B cell (primary cell): ENCODE measurements at regions not wholly inside any gene's neighbourhood (a gene's known extent, or its start where the extent isn't known, plus 50 kb on each side); places are given as distances from the start of the nearest gene placed in this dataset.

Source experiments
- ATAC-seq: fragments of 200-7000 bp; cut with Tn5 transposase; one replicate; pipeline ENCODE4 v1.10.0; 2021; ENCODE audit warnings: low read depth, mild to moderate bottlenecking, moderate number of reproducible peaks, moderate library complexity
- CTCF ChIA-PET: fragments of 350-600 bp; sonication (Branson Sonifier 250); formaldehyde crosslinking; loops from one replicate; lab custom pipeline; 2021; ENCODE audit warnings: antibody characterized with exemption, inconsistent platforms; lab: Charles Lee
- POLR2A ChIA-PET: fragments of 350-600 bp; sonication (Branson Sonifier 250); formaldehyde crosslinking; loops from one replicate; lab custom pipeline; 2021; ENCODE audit warnings: antibody characterized with exemption; lab: Charles Lee
- DNase-seq: peaks from one replicate; pipeline ENCODE4 v3.0.0; 2013
- H2AFZ ChIP-seq: 2 replicates; pipeline ENCODE4 v1.6.1; 2012; ENCODE audit warnings: mild to moderate bottlenecking, low read depth, low read length; ENCODE audit not compliant: insufficient read depth, poor library complexity, severe bottlenecking
- H3K27ac ChIP-seq, 2 donors: 1 replicate in 1 of 2; 2 replicates in 1 of 2; pipeline ENCODE4 v1.5.1; 2012 to 2013; ENCODE audit warnings: low read length in 2 of 2, mild to moderate bottlenecking in 2 of 2, moderate library complexity in 1 of 2
- H3K27me3 ChIP-seq, 4 experiments: fragments of 200-600 bp in 1 of 4; sonication (generic) in 1 of 4; replicated peaks in 1 of 4; 1 replicate in 2 of 4; 2 replicates in 2 of 4; pipeline versions ENCODE4 v1.6.1 to v1.7.0; 2013 to 2016; ENCODE audit warnings: low read length in 3 of 4, mild to moderate bottlenecking in 2 of 4, mixed read lengths in 1 of 4, moderate library complexity in 1 of 4; ENCODE audit not compliant: insufficient read depth in 4 of 4, control insufficient read depth in 3 of 4; ENCODE audit errors: control extremely low read depth in 1 of 4
- H3K36me3 ChIP-seq, 2 experiments: replicated peaks in 1 of 2; 1 replicate in 1 of 2; 2 replicates in 1 of 2; pipeline versions ENCODE4 v1.6.1 to v1.7.1; 2013; ENCODE audit warnings: low read length in 1 of 2; ENCODE audit not compliant: insufficient read depth in 2 of 2, control insufficient read depth in 1 of 2; ENCODE audit errors: control extremely low read depth in 1 of 2, extremely low read depth in 1 of 2
- H3K4me1 ChIP-seq, 2 donors: fragments of 200-600 bp in 1 of 2; sonication (generic) in 1 of 2; 1 replicate in 1 of 2; 2 replicates in 1 of 2; pipeline versions ENCODE4 v1.5.1 to v1.6.1; 2013 to 2017; ENCODE audit warnings: low read length in 2 of 2; ENCODE audit not compliant: control insufficient read depth in 2 of 2, insufficient read depth in 2 of 2
- H3K4me2 ChIP-seq: replicated peaks from 2 replicates; pipeline ENCODE3; 2012; ENCODE audit warnings: mild to moderate bottlenecking, low read depth, low read length; ENCODE audit not compliant: poor library complexity, severe bottlenecking
- H3K4me3 ChIP-seq, 5 experiments: fragments of 200-600 bp in 1 of 5; sonication (generic) in 1 of 5; 1 replicate in 3 of 5; 2 replicates in 2 of 5; pipeline versions ENCODE4 v1.5.1 to v1.7.0; 2011 to 2016; ENCODE audit warnings: low read length in 4 of 5, mild to moderate bottlenecking in 4 of 5, low read depth in 2 of 5, control low read depth in 1 of 5, moderate library complexity in 1 of 5; ENCODE audit not compliant: insufficient read depth in 1 of 5; ENCODE audit errors: control extremely low read depth in 1 of 5, extremely low read depth in 1 of 5
- H3K79me2 ChIP-seq: fragments of 200-600 bp; sonication (generic); one replicate; pipeline ENCODE4 v1.6.0; 2016; ENCODE audit warnings: low read length; ENCODE audit not compliant: control insufficient read depth, insufficient read depth
- H3K9ac ChIP-seq: fragments of 200-600 bp; sonication (generic); 2 replicates; pipeline ENCODE4 v1.6.1; 2017; ENCODE audit warnings: mild to moderate bottlenecking, low read length, moderate library complexity
- H3K9me3 ChIP-seq, 3 donors: one replicate each; pipeline versions ENCODE4 v1.6.1 to v1.7.1; 2013; ENCODE audit warnings: low read length in 2 of 3; ENCODE audit not compliant: control insufficient read depth in 2 of 3, insufficient read depth in 1 of 3; ENCODE audit errors: control extremely low read depth in 1 of 3
- H4K20me1 ChIP-seq: 2 replicates; pipeline ENCODE4 v1.6.0; 2012; ENCODE audit warnings: mild to moderate bottlenecking, low read length; ENCODE audit not compliant: insufficient read depth, control insufficient read depth, poor library complexity, severe bottlenecking
- H3K27ac Mint-ChIP-seq: one replicate; pipeline ENCODE4 v1.8.0; 2021; ENCODE audit warnings: mixed read lengths
- H3K27me3 Mint-ChIP-seq: one replicate; pipeline ENCODE4 v1.8.0; 2021; ENCODE audit warnings: mixed read lengths
- H3K4me1 Mint-ChIP-seq: one replicate; pipeline ENCODE4 v1.8.0; 2021; ENCODE audit warnings: mixed read lengths
- H3K4me3 Mint-ChIP-seq: one replicate; pipeline ENCODE4 v1.8.0; 2021; ENCODE audit warnings: mixed read lengths
- H3K9me3 Mint-ChIP-seq: one replicate; pipeline ENCODE4 v1.8.0; 2022; ENCODE audit warnings: mixed read lengths; ENCODE audit not compliant: insufficient read depth
- CTCF ChIP-seq: fragments of 200-600 bp; IDR thresholded peaks from one replicate; pipeline ENCODE4 v1.8.0; 2022; ENCODE audit warnings: antibody characterized with exemption, mild to moderate bottlenecking
- EZH2 ChIP-seq: IDR thresholded peaks from 2 replicates; pipeline ENCODE4 v1.6.1; 2012; ENCODE audit warnings: borderline replicate concordance, low read depth, mild to moderate bottlenecking, moderate library complexity, low read length; ENCODE audit not compliant: insufficient read depth, poor library complexity, severe bottlenecking
- WGBS: methylation state at CpG from one replicate; pipeline ENCODE4 v1.1.5; 2013; ENCODE audit warnings: missing lambda C conversion rate; ENCODE audit not compliant: insufficient coverage; 5-methylcytosine and 5-hydroxymethylcytosine counted together
- intact Hi-C: fragments of 100-400 bp; cut with micrococcal nuclease; formaldehyde crosslinking; loops from one replicate; pipeline ENCODE4 v1.10.0; 2022

GRCh38 chr17:69947027-69947759, 127.8 kb upstream of the KCNJ16 start:
- Histone ChIP-seq H3K4me1 (no peaks in the 10 kb centered on the region), H3K9me3 (no peaks in the 10 kb centered on the region), H3K27me3 (no peaks in the 10 kb centered on the region), H2AFZ (no peak overlapping the region), H4K20me1 (no peaks in the 10 kb centered on the region), H3K4me2 (no peak overlapping the region), H3K4me3 (no peak overlapping the region), H3K36me3 (no peaks in the 10 kb centered on the region), H3K79me2 (no peaks in the 10 kb centered on the region), H3K27ac (no peak overlapping the region), H3K9ac (no peak overlapping the region)
- H3K27me3 Mint-ChIP-seq, result no peaks in the 10 kb centered on the region
- POLR2A ChIA-PET, result no interaction called here
- H3K4me1 Mint-ChIP-seq, result no peaks in the 10 kb centered on the region
- H3K27ac Mint-ChIP-seq, result no peak overlapping the region
- CTCF ChIA-PET, result no interaction called here
- WGBS, result 25% methylated on average over 2 of the region's 4 CpGs
- DNase-seq (no peak), ATAC-seq (no peak)
- no peak overlapping the region for H3K4me3 Mint-ChIP-seq
- TF ChIP-seq CTCF (no peak), EZH2 (no peak)
- no peaks in the 10 kb centered on the region for H3K9me3 Mint-ChIP-seq
- intact Hi-C loops, result no loop called here

- Histone ChIP-seq H3K4me1 (no peaks in the 10 kb centered on the region), H3K9ac (no peak overlapping the region), H3K79me2 (no peaks in the 10 kb centered on the region), H3K27ac (no peak overlapping the region), H3K36me3 (no peaks in the 10 kb centered on the region), H4K20me1 (no peaks in the 10 kb centered on the region), H3K4me2 (no peak overlapping the region), H3K27me3 (no peaks in the 10 kb centered on the region), H3K9me3 (no peaks in the 10 kb centered on the region), H3K4me3 (no peak overlapping the region), H2AFZ (no peak overlapping the region)
- Mint-ChIP-seq H3K27me3 (no peaks in the 10 kb centered on the region), H3K27ac (no peak overlapping the region), H3K9me3 (no peaks in the 10 kb centered on the region), H3K4me1 (no peaks in the 10 kb centered on the region), H3K4me3 (no peak overlapping the region)
- POLR2A ChIA-PET, result no interaction called here
- intact Hi-C loops, result no loop called here
- CTCF ChIA-PET, result no interaction called here
- TF ChIP-seq EZH2 (no peak), CTCF (no peak)
- ATAC-seq (no peak), DNase-seq (no peak)
- no CpG with 5 or more reads among the region's 1 CpG for WGBS
Observed at GRCh38 chr17:69948406-69948805, 126.6 kb upstream of the KCNJ16 start.
